WTC11 (cell line): ENCODE measurements at regions not wholly inside any gene's neighbourhood (a gene's known extent, or its start where the extent isn't known, plus 50 kb on each side); places are given as distances from the start of the nearest gene placed in this dataset.

Experiments used
- ATAC-seq: fragments of 200-7000 bp; cut with Tn5 transposase; 2 replicates; pipeline ENCODE4 v1.10.0; 2021; ENCODE audit warnings: mild to moderate bottlenecking, moderate library complexity
- CTCF ChIA-PET: fragments of 300-600 bp; sonication (Branson Sonifier 250); formaldehyde crosslinking; loops from one replicate; lab custom pipeline; 2021; ENCODE audit warnings: antibody characterized with exemption; lab: Charles Lee
- POLR2A ChIA-PET: fragments of 350-600 bp; sonication (Branson Sonifier 250); formaldehyde crosslinking; loops from one replicate; lab custom pipeline; 2021; ENCODE audit warnings: antibody characterized with exemption; lab: Charles Lee
- DNase-seq: peaks from one replicate; pipeline ENCODE4 v3.0.0; 2021; ENCODE audit warnings: low spot score
- H3K27ac Mint-ChIP-seq: 2 replicates; pipeline ENCODE4 v1.8.0; 2021; ENCODE audit warnings: mixed read lengths
- H3K27me3 Mint-ChIP-seq: 2 replicates; pipeline ENCODE4 v1.8.0; 2021; ENCODE audit warnings: low read depth, mild to moderate bottlenecking, moderate library complexity, mixed read lengths
- H3K36me3 Mint-ChIP-seq: 2 replicates; pipeline ENCODE4 v1.8.0; 2021; ENCODE audit warnings: mixed read lengths
- H3K4me1 Mint-ChIP-seq: 2 replicates; pipeline ENCODE4 v1.8.0; 2022; ENCODE audit warnings: mixed read lengths
- H3K4me3 Mint-ChIP-seq: 2 replicates; pipeline ENCODE4 v1.8.0; 2021; ENCODE audit warnings: mild to moderate bottlenecking, moderate library complexity, mixed read lengths
- H3K9me3 Mint-ChIP-seq: 2 replicates; pipeline ENCODE4 v1.8.0; 2021; ENCODE audit warnings: mixed read lengths
- ATF6 ChIP-seq: sonication (generic); formaldehyde crosslinking; IDR thresholded peaks from 2 replicates; pipeline ENCODE4 v1.8.1; 2023; ENCODE audit warnings: mild to moderate bottlenecking, missing genetic modification reagents
- ERG ChIP-seq: fragments of 250-450 bp; sonication (Bioruptor Pico); IDR thresholded peaks from 2 replicates; pipeline ENCODE4 v1.8.0; 2021; ENCODE audit warnings: mild to moderate bottlenecking
- FOXJ3 ChIP-seq: sonication (generic); formaldehyde crosslinking; IDR thresholded peaks from 2 replicates; pipeline ENCODE4 v1.9.0; 2021; ENCODE audit warnings: missing genetic modification reagents, mild to moderate bottlenecking, borderline replicate concordance
- GTF2I ChIP-seq: fragments of 250-450 bp; sonication (Bioruptor Pico); conservative IDR thresholded peaks from 2 replicates; pipeline ENCODE4 v1.4.0; 2021; ENCODE audit warnings: mild to moderate bottlenecking
- JAZF1 ChIP-seq: fragments of 250-450 bp; sonication (Bioruptor Pico); IDR thresholded peaks from 2 replicates; pipeline ENCODE4 v1.9.0; 2021; ENCODE audit warnings: moderate library complexity, mild to moderate bottlenecking, inconsistent platforms
- MYBL2 ChIP-seq: sonication (generic); formaldehyde crosslinking; IDR thresholded peaks from 2 replicates; pipeline ENCODE4 v1.8.1; 2023; ENCODE audit warnings: mild to moderate bottlenecking, moderate library complexity, missing genetic modification reagents
- RORB ChIP-seq: fragments of 250-450 bp; sonication (Bioruptor Pico); IDR thresholded peaks from 2 replicates; pipeline ENCODE4 v1.9.0; 2021; ENCODE audit warnings: mild to moderate bottlenecking
- STAT6 ChIP-seq: sonication (generic); formaldehyde crosslinking; conservative IDR thresholded peaks from 2 replicates; pipeline ENCODE4 v1.8.1; 2023; ENCODE audit warnings: mild to moderate bottlenecking, low read depth, missing genetic modification reagents, moderate library complexity
- ZBTB43 ChIP-seq: sonication (generic); formaldehyde crosslinking; IDR thresholded peaks from 2 replicates; pipeline ENCODE4 v1.8.1; 2023; ENCODE audit warnings: mild to moderate bottlenecking, missing genetic modification reagents
- ZNF121 ChIP-seq: sonication (generic); formaldehyde crosslinking; IDR thresholded peaks from 2 replicates; pipeline ENCODE4 v1.8.0; 2023; ENCODE audit warnings: missing genetic modification reagents
- ZNF671 ChIP-seq: fragments of 250-450 bp; sonication (Bioruptor Pico); IDR thresholded peaks from 2 replicates; pipeline ENCODE4 v1.8.0; 2021; ENCODE audit warnings: mild to moderate bottlenecking
- TF ChIP-seq, protein P1 (sequence below): sonication (generic); formaldehyde crosslinking; IDR thresholded peaks from 2 replicates; pipeline ENCODE4 v1.8.0; 2023; ENCODE audit warnings: mild to moderate bottlenecking, missing genetic modification reagents
- TF ChIP-seq, protein P2 (sequence below): sonication (generic); formaldehyde crosslinking; IDR thresholded peaks from 2 replicates; pipeline ENCODE4 v1.8.0; 2022; ENCODE audit warnings: mild to moderate bottlenecking, missing genetic modification reagents
- TF ChIP-seq, protein P3 (sequence below): sonication (generic); formaldehyde crosslinking; IDR thresholded peaks from 2 replicates; pipeline ENCODE4 v1.8.0; 2022; ENCODE audit warnings: mild to moderate bottlenecking, missing genetic modification reagents

GRCh38 chr11:79957702-79958101, 516.9 kb upstream of the TENM4 start:
- peaks cover 19% of the 10 kb centered on the region for H3K36me3 Mint-ChIP-seq
- TF ChIP-seq ZNF671 (CRISPR knock-in tag) (no peak), ZNF121 (CRISPR knock-in tag) (no peak), GTF2I (no peak), RORB (CRISPR knock-in tag) (no peak), ATF6 (CRISPR knock-in tag) (no peak), STAT6 (no peak), ZBTB43 (CRISPR knock-in tag) (no peak), JAZF1 (CRISPR knock-in tag) (no peak), FOXJ3 (CRISPR knock-in tag) (no peak), MYBL2 (CRISPR knock-in tag) (no peak), ERG (CRISPR knock-in tag) (no peak)
- TF ChIP-seq, protein P1, sequence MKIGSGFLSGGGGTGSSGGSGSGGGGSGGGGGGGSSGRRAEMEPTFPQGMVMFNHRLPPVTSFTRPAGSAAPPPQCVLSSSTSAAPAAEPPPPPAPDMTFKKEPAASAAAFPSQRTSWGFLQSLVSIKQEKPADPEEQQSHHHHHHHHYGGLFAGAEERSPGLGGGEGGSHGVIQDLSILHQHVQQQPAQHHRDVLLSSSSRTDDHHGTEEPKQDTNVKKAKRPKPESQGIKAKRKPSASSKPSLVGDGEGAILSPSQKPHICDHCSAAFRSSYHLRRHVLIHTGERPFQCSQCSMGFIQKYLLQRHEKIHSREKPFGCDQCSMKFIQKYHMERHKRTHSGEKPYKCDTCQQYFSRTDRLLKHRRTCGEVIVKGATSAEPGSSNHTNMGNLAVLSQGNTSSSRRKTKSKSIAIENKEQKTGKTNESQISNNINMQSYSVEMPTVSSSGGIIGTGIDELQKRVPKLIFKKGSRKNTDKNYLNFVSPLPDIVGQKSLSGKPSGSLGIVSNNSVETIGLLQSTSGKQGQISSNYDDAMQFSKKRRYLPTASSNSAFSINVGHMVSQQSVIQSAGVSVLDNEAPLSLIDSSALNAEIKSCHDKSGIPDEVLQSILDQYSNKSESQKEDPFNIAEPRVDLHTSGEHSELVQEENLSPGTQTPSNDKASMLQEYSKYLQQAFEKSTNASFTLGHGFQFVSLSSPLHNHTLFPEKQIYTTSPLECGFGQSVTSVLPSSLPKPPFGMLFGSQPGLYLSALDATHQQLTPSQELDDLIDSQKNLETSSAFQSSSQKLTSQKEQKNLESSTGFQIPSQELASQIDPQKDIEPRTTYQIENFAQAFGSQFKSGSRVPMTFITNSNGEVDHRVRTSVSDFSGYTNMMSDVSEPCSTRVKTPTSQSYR (CRISPR knock-in tag) = no peak
- TF ChIP-seq, protein P2, sequence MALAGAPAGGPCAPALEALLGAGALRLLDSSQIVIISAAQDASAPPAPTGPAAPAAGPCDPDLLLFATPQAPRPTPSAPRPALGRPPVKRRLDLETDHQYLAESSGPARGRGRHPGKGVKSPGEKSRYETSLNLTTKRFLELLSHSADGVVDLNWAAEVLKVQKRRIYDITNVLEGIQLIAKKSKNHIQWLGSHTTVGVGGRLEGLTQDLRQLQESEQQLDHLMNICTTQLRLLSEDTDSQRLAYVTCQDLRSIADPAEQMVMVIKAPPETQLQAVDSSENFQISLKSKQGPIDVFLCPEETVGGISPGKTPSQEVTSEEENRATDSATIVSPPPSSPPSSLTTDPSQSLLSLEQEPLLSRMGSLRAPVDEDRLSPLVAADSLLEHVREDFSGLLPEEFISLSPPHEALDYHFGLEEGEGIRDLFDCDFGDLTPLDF = no peak
- TF ChIP-seq, protein P3, sequence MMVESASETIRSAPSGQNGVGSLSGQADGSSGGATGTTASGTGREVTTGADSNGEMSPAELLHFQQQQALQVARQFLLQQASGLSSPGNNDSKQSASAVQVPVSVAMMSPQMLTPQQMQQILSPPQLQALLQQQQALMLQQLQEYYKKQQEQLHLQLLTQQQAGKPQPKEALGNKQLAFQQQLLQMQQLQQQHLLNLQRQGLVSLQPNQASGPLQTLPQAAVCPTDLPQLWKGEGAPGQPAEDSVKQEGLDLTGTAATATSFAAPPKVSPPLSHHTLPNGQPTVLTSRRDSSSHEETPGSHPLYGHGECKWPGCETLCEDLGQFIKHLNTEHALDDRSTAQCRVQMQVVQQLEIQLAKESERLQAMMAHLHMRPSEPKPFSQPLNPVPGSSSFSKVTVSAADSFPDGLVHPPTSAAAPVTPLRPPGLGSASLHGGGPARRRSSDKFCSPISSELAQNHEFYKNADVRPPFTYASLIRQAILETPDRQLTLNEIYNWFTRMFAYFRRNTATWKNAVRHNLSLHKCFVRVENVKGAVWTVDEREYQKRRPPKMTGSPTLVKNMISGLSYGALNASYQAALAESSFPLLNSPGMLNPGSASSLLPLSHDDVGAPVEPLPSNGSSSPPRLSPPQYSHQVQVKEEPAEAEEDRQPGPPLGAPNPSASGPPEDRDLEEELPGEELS (CRISPR knock-in tag) = no peak

More at GRCh38 chr11:79957702-79958101, 516.9 kb upstream of the TENM4 start:
- ChIA-PET CTCF (no interaction called here), POLR2A (no interaction called here)
- ATAC-seq = no peak
- Mint-ChIP-seq H3K4me1 (peaks cover 11% of the 10 kb centered on the region), H3K27me3 (peaks cover 1% of the 10 kb centered on the region; the same call in 1 of the 2 replicates), H3K9me3 (peaks cover 31% of the 10 kb centered on the region), H3K27ac (no peak overlapping the region), H3K4me3 (no peak overlapping the region)
- DNase-seq = no peak
